ENCODE measurements at regions not wholly inside any gene's neighbourhood (a gene's known extent, or its start where the extent isn't known, plus 50 kb on each side); places are given as distances from the start of the nearest gene placed in this dataset.

- TF ChIP-seq CTCF (conservative IDR thresholded peaks at IDR 0.05 in 1 of 2, IDR thresholded peaks at IDR 0.05 in 1 of 2; ENCODE audit: extremely low read depth in 1 of 2, insufficient read depth in 1 of 2, low read depth in 1 of 2, low read length in 2 of 2), result no peak
- no peak for TF ChIP-seq EZH2 (IDR thresholded peaks at IDR 0.05; ENCODE audit: borderline replicate concordance, low read length)
These were observed 172.8 kb upstream of the FSTL4 start for GRCh38 chr5:133785182-133785581.
